HL-60 (cell line): ENCODE measurements at regions not wholly inside any gene's neighbourhood (a gene's known extent, or its start where the extent isn't known, plus 50 kb on each side); places are given as distances from the start of the nearest gene placed in this dataset.

Source experiments
- CTCF ChIP-seq: IDR thresholded peaks from one replicate; pipeline ENCODE4 v1.5.1; 2011; ENCODE audit warnings: low read length, control low read depth, inconsistent platforms; ENCODE audit not compliant: insufficient read depth
- GABPA ChIP-seq: IDR thresholded peaks from 2 replicates; pipeline ENCODE4 v1.6.1; 2012; ENCODE audit warnings: low read depth
- REST ChIP-seq: IDR thresholded peaks from 2 replicates; pipeline ENCODE4 v1.6.1; 2012; ENCODE audit warnings: low read depth; ENCODE audit not compliant: insufficient replicate concordance

GRCh38 chr10:62548686-62549085 lies 174.5 kb downstream of the ZNF365 start:
- TF ChIP-seq CTCF (no peak), GABPA (no peak), REST (no peak)
